Mesothelial cell of epicardium (in vitro differentiated cells): ENCODE measurements at regions not wholly inside any gene's neighbourhood (a gene's known extent, or its start where the extent isn't known, plus 50 kb on each side); places are given as distances from the start of the nearest gene placed in this dataset.

Experiments
- DNase-seq, 2 experiments: peaks; one replicate each; pipeline ENCODE4 v3.0.0; 2021; ENCODE audit warnings: low spot score in 2 of 2; ENCODE audit not compliant: unreplicated experiment in 2 of 2
- H3K27ac Mint-ChIP-seq: 2 replicates; pipeline ENCODE4 v1.8.0; 2021; ENCODE audit warnings: mixed read lengths
- H3K27me3 Mint-ChIP-seq: 2 replicates; pipeline ENCODE4 v1.8.0; 2021; ENCODE audit warnings: low read depth, mixed read lengths
- H3K36me3 Mint-ChIP-seq: 2 replicates; pipeline ENCODE4 v1.8.0; 2021; ENCODE audit warnings: mixed read lengths
- H3K4me1 Mint-ChIP-seq: 2 replicates; pipeline ENCODE4 v1.8.0; 2021; ENCODE audit warnings: mixed read lengths
- H3K4me3 Mint-ChIP-seq: 2 replicates; pipeline ENCODE4 v1.8.0; 2021; ENCODE audit warnings: mild to moderate bottlenecking, moderate library complexity, mixed read lengths
- H3K9me3 Mint-ChIP-seq: 2 replicates; pipeline ENCODE4 v1.8.0; 2021; ENCODE audit warnings: mixed read lengths
- TF ChIP-seq, protein P1 (sequence below): fragments of 200-600 bp; sonication (generic); IDR thresholded peaks from one replicate; pipeline ENCODE4 v1.5.0; 2021; ENCODE audit warnings: antibody characterized with exemption; ENCODE audit not compliant: unreplicated experiment

DNA sequence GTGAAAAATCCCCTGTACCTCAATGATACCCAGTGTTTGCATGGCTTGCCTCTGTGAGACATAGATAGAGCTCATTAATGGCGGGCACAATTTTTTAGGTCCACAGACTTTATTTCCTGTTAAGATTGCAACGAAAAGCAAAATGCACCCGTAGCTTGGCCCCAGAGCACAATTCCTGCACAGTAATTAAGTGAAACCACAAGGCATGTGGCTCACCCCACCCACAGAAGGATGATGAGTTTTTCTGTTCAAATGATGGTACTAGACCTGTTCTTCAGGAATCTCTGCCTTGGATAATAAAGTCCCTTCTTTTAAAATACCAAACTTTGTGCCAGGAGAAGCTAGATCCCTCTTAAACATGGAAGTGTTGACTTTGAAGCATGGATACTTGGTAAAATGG is 738.1 kb downstream of the QKI start:
- DNase-seq = no peak
- H3K4me1 Mint-ChIP-seq = peaks cover 20% of the 10 kb centered on the region
- no peak overlapping the region for H3K27ac Mint-ChIP-seq
- H3K36me3 Mint-ChIP-seq = no peaks in the 10 kb centered on the region
- TF ChIP-seq, protein P1, sequence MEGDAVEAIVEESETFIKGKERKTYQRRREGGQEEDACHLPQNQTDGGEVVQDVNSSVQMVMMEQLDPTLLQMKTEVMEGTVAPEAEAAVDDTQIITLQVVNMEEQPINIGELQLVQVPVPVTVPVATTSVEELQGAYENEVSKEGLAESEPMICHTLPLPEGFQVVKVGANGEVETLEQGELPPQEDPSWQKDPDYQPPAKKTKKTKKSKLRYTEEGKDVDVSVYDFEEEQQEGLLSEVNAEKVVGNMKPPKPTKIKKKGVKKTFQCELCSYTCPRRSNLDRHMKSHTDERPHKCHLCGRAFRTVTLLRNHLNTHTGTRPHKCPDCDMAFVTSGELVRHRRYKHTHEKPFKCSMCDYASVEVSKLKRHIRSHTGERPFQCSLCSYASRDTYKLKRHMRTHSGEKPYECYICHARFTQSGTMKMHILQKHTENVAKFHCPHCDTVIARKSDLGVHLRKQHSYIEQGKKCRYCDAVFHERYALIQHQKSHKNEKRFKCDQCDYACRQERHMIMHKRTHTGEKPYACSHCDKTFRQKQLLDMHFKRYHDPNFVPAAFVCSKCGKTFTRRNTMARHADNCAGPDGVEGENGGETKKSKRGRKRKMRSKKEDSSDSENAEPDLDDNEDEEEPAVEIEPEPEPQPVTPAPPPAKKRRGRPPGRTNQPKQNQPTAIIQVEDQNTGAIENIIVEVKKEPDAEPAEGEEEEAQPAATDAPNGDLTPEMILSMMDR = no peak
- H3K27me3 Mint-ChIP-seq = peaks cover 7% of the 10 kb centered on the region
- H3K4me3 Mint-ChIP-seq = no peak overlapping the region
- peaks cover 20% of the 10 kb centered on the region for H3K9me3 Mint-ChIP-seq

DNA sequence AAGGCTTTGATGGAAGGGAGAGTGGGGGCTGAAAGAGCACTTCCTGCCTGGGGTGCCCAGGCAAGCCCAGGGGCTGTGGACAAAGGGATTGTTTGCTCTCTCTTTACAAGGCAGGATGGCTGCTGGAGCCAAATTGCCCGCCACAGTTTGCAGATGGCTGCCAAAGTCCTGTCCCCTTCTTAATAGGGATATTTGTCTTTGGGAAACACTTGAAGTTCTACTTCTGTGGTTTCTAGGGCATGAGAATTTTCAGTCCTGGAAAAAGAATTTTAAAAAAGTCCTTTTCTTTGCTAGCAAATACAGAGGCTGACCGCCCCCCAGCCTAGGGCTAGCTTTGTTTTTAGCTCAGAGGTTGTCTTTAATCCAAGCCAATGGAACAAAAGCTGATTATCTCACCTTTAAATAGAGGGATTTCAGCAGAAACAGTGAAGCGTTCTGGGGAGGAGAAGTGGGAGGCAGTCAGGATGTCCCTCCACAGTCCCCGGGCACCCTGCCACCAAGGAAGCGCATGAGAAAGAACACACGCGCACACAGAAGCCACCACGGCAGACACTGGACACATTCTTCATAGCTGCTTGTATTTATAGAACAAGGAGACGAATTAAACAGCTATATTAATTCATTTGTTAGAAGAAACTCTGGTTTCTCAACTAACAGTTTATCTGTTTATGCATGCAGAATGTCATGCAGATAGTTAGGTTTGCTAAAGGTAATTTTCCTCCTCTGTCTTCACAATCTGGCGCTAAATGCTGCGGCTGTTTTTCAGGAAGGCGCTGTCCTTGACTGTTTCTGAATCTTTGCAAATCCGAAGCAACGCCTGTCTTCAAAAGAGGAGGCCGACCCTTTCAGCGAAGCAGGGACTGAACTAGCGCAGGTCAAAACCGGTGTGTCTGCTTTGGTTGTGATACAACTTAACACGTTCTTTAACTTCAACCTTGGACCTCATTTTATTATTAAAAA is 736.9 kb downstream of the QKI start:
- DNase-seq = no peak
- Mint-ChIP-seq H3K9me3 (peaks cover 18% of the 10 kb centered on the region), H3K4me1 (peaks cover 20% of the 10 kb centered on the region), H3K27me3 (peaks cover 2% of the 10 kb centered on the region), H3K4me3 (no peak overlapping the region), H3K36me3 (no peaks in the 10 kb centered on the region), H3K27ac (no peak overlapping the region)
- TF ChIP-seq, protein P1 = no peak

DNA sequence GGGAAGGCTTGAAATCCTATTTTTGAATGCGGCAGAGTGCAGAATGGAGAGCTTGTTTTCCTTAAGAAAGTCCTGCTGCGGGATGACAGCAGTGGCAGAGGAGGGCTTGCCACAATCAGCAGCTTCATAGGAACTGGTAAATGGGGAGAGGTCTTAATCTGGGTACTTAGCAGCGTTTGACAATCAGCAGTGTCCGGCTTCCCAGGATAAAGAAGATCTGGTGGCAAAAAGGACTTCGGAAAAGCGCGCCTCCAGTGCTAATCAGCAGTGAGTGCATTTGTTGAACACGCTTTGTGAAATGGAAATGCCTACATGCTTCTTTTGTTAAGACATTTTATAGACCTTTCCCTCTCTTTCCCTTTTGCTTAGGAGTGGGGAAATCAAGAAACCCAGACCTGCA is 735.7 kb downstream of the QKI start:
- Mint-ChIP-seq H3K27me3 (peaks cover 2% of the 10 kb centered on the region), H3K36me3 (no peaks in the 10 kb centered on the region), H3K9me3 (peaks cover 14% of the 10 kb centered on the region), H3K4me3 (no peak overlapping the region), H3K27ac (no peak overlapping the region), H3K4me1 (peaks cover 20% of the 10 kb centered on the region)
- TF ChIP-seq, protein P1 = no peak
- DNase-seq = no peak

DNA sequence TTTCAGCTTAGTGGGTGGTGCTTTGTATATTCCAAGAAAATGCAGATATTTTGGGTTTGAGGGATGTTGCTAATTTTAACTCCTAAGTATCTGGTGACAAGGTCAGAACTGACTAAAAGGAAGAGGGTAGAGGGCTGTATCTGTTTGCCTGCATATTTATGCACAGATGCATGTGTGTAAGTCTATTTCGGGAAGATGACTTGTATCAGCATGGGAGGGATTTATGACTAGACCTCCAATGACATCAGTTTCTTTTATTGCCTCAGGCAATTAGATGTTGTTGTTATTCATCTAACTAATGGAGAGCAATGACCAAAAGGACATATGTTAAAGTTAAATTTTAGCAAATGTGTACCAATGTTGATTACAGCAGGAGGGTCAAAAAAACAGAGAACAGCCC is 734.3 kb downstream of the QKI start:
- no peak overlapping the region for H3K4me3 Mint-ChIP-seq
- TF ChIP-seq, protein P1 = no peak
- DNase-seq = no peak
- peaks cover 20% of the 10 kb centered on the region for H3K4me1 Mint-ChIP-seq
- no peaks in the 10 kb centered on the region for H3K36me3 Mint-ChIP-seq
- peaks cover 9% of the 10 kb centered on the region for H3K9me3 Mint-ChIP-seq
- H3K27ac Mint-ChIP-seq = no peak overlapping the region
- peaks cover 2% of the 10 kb centered on the region for H3K27me3 Mint-ChIP-seq

DNA sequence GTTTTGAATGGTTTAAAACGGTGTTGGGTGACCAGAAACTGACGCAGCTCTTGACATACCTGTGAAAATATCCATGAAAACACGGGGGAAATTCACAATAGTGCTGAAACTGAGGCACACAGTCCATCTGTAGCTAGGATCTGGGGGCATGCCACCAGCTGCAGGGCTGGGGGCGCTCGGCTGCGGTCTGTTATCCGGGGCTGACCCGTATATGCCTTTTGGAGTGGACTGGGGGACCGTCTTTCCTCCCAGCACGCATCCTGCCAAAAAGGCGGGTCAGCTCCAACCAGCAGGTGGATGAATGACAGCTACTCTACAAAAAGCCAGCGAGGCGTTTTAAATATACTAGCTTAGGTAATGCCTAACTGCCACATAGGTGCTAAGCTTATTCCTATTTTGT is 729.8 kb downstream of the QKI start:
- no peak for DNase-seq
- no peaks in the 10 kb centered on the region for H3K36me3 Mint-ChIP-seq
- no peaks in the 10 kb centered on the region for H3K4me1 Mint-ChIP-seq
- peaks cover 9% of the 10 kb centered on the region for H3K9me3 Mint-ChIP-seq
- no peak overlapping the region for H3K27ac Mint-ChIP-seq
- no peak overlapping the region for H3K4me3 Mint-ChIP-seq
- TF ChIP-seq, protein P1 = no peak
- H3K27me3 Mint-ChIP-seq = no peaks in the 10 kb centered on the region
